ENCODE measurements at regions not wholly inside any gene's neighbourhood (a gene's known extent, or its start where the extent isn't known, plus 50 kb on each side); places are given as distances from the start of the nearest gene placed in this dataset.

- Histone ChIP-seq H4K8ac (ENCODE audit: low read depth in 2 of 2, low read length in 2 of 2) (no peak overlapping the region), H4K5ac (ENCODE audit: low read depth, low read length) (no peak overlapping the region), H3K9me3 (ENCODE audit: control insufficient read depth, insufficient read depth, low read length) (no peaks in the 10 kb centered on the region), H3K9me1 (ENCODE audit: insufficient read depth, low read length) (no peaks in the 10 kb centered on the region), H3K4ac (ENCODE audit: low read depth, low read length) (no peak overlapping the region), H3K18ac (ENCODE audit: low read depth, low read length) (no peak overlapping the region), H2BK120ac (ENCODE audit: low read depth, low read length) (no peak overlapping the region), H3K4me3 (ENCODE audit: insufficient read depth, low read depth, low read length) (no peak overlapping the region), H3K27ac (ENCODE audit: insufficient read depth, low read length) (no peak overlapping the region), H3K9ac (ENCODE audit: low read depth, low read length) (no peak overlapping the region), H2AK5ac (ENCODE audit: low read depth, low read length) (no peak overlapping the region), H3K14ac (replicated peaks; ENCODE audit: low read depth, low read length) (no peak overlapping the region), H4K91ac (ENCODE audit: insufficient read depth, low read depth, low read length) (no peak overlapping the region), H2BK15ac (ENCODE audit: low read depth, low read length) (no peak overlapping the region), H3K23ac (ENCODE audit: low read depth, low read length) (no peak overlapping the region), H3K27me3 (ENCODE audit: control insufficient read depth, insufficient read depth, low read length) (peaks cover 17% of the 10 kb centered on the region), H2AFZ (replicated peaks; ENCODE audit: low read length, poor library complexity) (no peak overlapping the region), H2BK5ac (ENCODE audit: low read depth, low read length, poor library complexity, severe bottlenecking) (no peak overlapping the region), H3K4me1 (ENCODE audit: control insufficient read depth, insufficient read depth, low read length) (no peaks in the 10 kb centered on the region), H3K4me2 (ENCODE audit: low read depth, low read length) (no peak overlapping the region), H3K36me3 (ENCODE audit: control insufficient read depth, insufficient read depth, low read length) (no peaks in the 10 kb centered on the region), H3K56ac (ENCODE audit: extremely low read depth, insufficient read depth, low read length) (no peak overlapping the region), H4K20me1 (ENCODE audit: insufficient read depth, low read length) (no peaks in the 10 kb centered on the region), H2AK9ac (replicated peaks; ENCODE audit: low read depth, low read length, poor library complexity) (no peak overlapping the region), H3K79me1 (ENCODE audit: low read depth in 1 of 2, low read length in 2 of 2) (no peaks in the 10 kb centered on the region), H2BK20ac (ENCODE audit: low read depth, low read length) (no peak overlapping the region)
- POLR2A ChIA-PET (ENCODE audit: unreplicated experiment): no interaction called here
- WGBS, 2 experiments (ENCODE audit: extremely low coverage in 2 of 2, insufficient read length in 1 of 2): no CpG with 5 or more reads among the region's 4 CpGs
- BruUV-seq (replicated peaks): no TSS peak
- CTCF ChIA-PET: no interaction called here
- dilution Hi-C loops (cut with HindIII; ENCODE audit: low sequenced_read_pairs, unreplicated experiment) (no loop called here), intact Hi-C loops (cut with micrococcal nuclease) (no loop called here), in situ Hi-C loops (cut with MboI; ENCODE audit: low sequenced_read_pairs) (no loop called here)
- ATAC-seq (ENCODE audit: low read depth): no peak
- TF ChIP-seq CHD1 (IDR thresholded peaks at IDR 0.05; ENCODE audit: low read depth, low read length): no peak
- TF ChIP-seq MAZ (IDR thresholded peaks at IDR 0.05; ENCODE audit: borderline replicate concordance, low read depth, low read length): no peak
- peak; percentile 31; the same call in 1 of the 2 replicates for TF ChIP-seq CEBPB (IDR thresholded peaks at IDR 0.05; ENCODE audit: low read depth, low read length)
- no peak for DNase-seq
These were observed 382.5 kb upstream of the TMTC1 start for GRCh38 chr12:30166006-30166795.
